Muscle of leg (tissue), 3 donors: ENCODE measurements at regions not wholly inside any gene's neighbourhood (a gene's known extent, or its start where the extent isn't known, plus 50 kb on each side); places are given as distances from the start of the nearest gene placed in this dataset.
A peak's percentile ranks its signal among the peaks of the same experiment; 100 is the strongest.

ENCODE experiments used
- DNase-seq: peaks from one replicate; pipeline ENCODE4 v3.0.0; 2013
- H3K27ac ChIP-seq: one replicate; pipeline ENCODE4 v1.5.1; 2013; ENCODE audit warnings: mild to moderate bottlenecking, low read length, control low read depth
- H3K27me3 ChIP-seq: one replicate; pipeline ENCODE4 v1.6.1; 2013; ENCODE audit warnings: low read length; ENCODE audit not compliant: control insufficient read depth, insufficient read depth
- H3K36me3 ChIP-seq: one replicate; pipeline ENCODE4 v1.6.1; 2013; ENCODE audit warnings: low read length; ENCODE audit not compliant: control insufficient read depth, insufficient read depth
- H3K4me1 ChIP-seq: one replicate; pipeline ENCODE4 v1.6.1; 2013; ENCODE audit warnings: low read length; ENCODE audit not compliant: control insufficient read depth, insufficient read depth
- H3K4me3 ChIP-seq: one replicate; pipeline ENCODE4 v1.5.1; 2013; ENCODE audit warnings: low read length, control low read depth
- H3K9me3 ChIP-seq: replicated peaks from 2 replicates; pipeline ENCODE4 v1.6.1; 2013; ENCODE audit warnings: low read depth, low read length; ENCODE audit not compliant: control insufficient read depth
- WGBS: methylation state at CpG from one replicate; pipeline ENCODE4 v1.1.5; 2013; ENCODE audit warnings: missing lambda C conversion rate; ENCODE audit not compliant: insufficient coverage; 5-methylcytosine and 5-hydroxymethylcytosine counted together

GRCh38 chr9:14560194-14560593 lies 133.0 kb downstream of the ZDHHC21 start:
- Histone ChIP-seq H3K27ac (no peak overlapping the region), H3K4me1 (peaks cover 7% of the 10 kb centered on the region), H3K9me3 (no peaks in the 10 kb centered on the region), H3K4me3 (no peak overlapping the region), H3K27me3 (no peaks in the 10 kb centered on the region), H3K36me3 (no peaks in the 10 kb centered on the region)
- no peak for DNase-seq
- whole genome bisulfite sequencing = 94% methylated on average over 2 of the region's 2 CpGs

- Histone ChIP-seq H3K4me3 (no peak overlapping the region), H3K27me3 (no peaks in the 10 kb centered on the region), H3K9me3 (no peaks in the 10 kb centered on the region), H3K36me3 (no peaks in the 10 kb centered on the region), H3K27ac (peak overlapping the region; percentile 86), H3K4me1 (peaks cover 4% of the 10 kb centered on the region)
- peak; percentile 97 for DNase-seq
- 31% methylated on average over 2 of the region's 4 CpGs for WGBS
These were observed 138.3 kb downstream of the ZDHHC21 start for GRCh38 chr9:14554886-14555285.

DNA sequence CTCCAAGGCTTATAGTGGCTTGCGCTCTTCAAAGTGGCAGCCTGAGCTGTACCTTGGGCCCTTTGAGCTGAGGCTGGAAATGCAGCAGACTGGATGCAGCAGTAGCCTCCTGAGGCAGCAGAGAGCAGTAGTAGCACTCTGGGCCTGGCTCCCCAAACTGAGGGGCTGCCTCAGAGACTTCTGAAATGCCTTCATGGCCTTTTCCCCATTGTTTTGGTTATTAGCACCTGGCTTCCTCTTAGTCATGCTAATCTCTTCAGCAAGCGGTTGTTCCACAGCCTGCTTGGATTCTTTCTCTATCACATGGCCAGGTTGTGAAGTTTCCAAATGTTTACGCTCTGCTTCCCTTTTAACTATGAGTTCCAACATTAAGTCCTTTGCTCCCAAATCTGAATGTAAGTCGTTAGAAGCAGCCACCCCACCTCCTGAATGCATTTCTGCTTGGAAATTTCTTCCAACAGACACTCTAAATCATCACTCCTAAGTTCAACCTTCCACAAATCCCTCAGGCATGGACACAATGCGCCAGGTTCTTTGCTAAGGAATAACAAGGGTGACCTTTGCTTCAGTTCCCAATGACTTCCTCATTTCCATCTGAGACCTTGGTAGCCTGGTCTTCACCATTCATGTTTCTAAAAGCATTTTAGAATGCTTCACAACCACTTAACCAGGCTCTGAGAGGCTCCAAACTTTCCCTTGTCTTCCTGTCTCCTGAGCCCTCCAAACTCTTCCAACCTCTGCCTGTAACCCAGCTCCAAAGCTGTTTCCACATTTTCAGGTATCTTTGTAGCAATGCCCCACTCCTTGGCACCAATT lies 145.8 kb downstream of the ZDHHC21 start:
- Histone ChIP-seq H3K36me3 (no peaks in the 10 kb centered on the region), H3K4me3 (no peak overlapping the region), H3K4me1 (no peaks in the 10 kb centered on the region), H3K27ac (no peak overlapping the region), H3K9me3 (no peaks in the 10 kb centered on the region), H3K27me3 (no peaks in the 10 kb centered on the region)
- no peak for DNase-seq
- WGBS = 65% methylated on average over 5 of the region's 5 CpGs

DNA sequence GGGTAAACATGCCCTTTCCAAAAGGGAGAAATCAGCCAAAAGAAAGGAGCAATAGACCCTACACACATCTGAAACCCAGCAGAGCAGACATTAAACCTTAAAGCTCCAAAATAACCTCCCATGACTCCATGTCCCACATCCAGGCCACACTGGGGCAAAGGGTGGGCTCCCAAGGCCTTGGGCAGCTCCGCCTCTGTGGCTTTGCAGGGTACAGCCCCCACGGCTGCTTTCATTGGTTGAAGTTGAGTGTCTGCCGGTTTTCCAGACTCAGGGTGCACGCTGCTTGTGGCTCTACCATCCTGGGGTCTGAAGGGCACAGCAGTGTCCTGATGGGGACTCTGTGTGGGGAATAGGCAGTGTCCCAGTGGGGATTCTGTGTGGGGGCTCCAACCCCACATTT lies 146.5 kb downstream of the ZDHHC21 start:
- no peaks in the 10 kb centered on the region for H3K36me3 ChIP-seq
- no peak overlapping the region for H3K27ac ChIP-seq
- no peaks in the 10 kb centered on the region for H3K27me3 ChIP-seq
- H3K4me1 ChIP-seq = no peaks in the 10 kb centered on the region
- no peaks in the 10 kb centered on the region for H3K9me3 ChIP-seq
- 100% methylated on average over 3 of the region's 4 CpGs for WGBS
- no peak for DNase-seq
- no peak overlapping the region for H3K4me3 ChIP-seq

- H3K36me3 ChIP-seq = no peaks in the 10 kb centered on the region
These were observed 151.2 kb downstream of the ZDHHC21 start for GRCh38 chr9:14542071-14542470.

GRCh38 chr9:14538526-14538925 lies 154.7 kb downstream of the ZDHHC21 start:
- no CpG with 5 or more reads among the region's 4 CpGs for WGBS
- Histone ChIP-seq H3K36me3 (no peaks in the 10 kb centered on the region), H3K4me3 (no peak overlapping the region), H3K4me1 (peaks cover 14% of the 10 kb centered on the region), H3K27me3 (no peaks in the 10 kb centered on the region), H3K9me3 (no peaks in the 10 kb centered on the region), H3K27ac (no peak overlapping the region)
- DNase-seq = no peak

More at GRCh38 chr9:14542071-14542470, 151.2 kb downstream of the ZDHHC21 start:
- Histone ChIP-seq H3K4me3 (no peak overlapping the region), H3K9me3 (no peaks in the 10 kb centered on the region), H3K27me3 (no peaks in the 10 kb centered on the region), H3K4me1 (no peaks in the 10 kb centered on the region), H3K27ac (no peak overlapping the region)
- 86% methylated on average over 1 of the region's 4 CpGs for WGBS
- DNase-seq = no peak

DNA sequence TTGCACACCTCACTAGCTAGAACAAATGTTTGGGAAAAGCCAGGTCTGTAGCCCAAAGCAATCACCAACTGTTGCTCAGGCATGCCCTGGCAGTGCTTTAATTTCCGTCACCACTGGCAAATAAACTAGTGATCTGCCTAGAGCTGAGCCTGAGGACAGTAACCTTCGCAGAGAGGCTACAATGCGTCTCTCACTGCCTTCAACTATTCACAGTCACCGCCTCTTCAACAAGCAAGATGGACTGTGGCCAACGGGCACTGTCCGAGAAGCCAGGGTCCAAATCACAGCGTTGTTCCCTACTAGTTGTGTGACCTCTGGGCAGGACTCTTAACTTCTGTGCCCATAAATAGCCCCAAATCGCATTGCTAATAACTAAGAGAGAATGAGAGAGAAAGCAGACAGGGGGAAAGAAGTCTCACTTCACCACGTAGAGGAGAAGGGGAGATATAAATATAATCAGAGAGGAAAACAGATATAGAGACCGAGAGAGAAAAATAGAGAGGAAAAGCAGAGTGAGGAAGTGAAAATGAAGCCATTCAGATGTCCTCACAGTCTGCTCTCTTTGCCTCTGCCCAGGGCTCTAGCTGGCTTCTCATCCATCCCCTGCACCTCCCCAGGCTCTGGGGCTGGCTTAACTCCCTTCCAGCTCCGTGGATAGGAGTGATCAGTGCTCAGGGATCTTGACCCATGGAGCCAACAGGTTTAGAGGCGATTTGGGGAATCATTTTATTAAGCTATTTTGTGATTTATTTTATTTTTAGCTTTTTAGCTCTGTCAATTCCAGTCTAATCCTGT lies 157.9 kb downstream of the ZDHHC21 start:
- no peaks in the 10 kb centered on the region for H3K9me3 ChIP-seq
- no peak overlapping the region for H3K4me3 ChIP-seq
- WGBS = 59% methylated on average over 3 of the region's 12 CpGs
- no peak overlapping the region for H3K27ac ChIP-seq
- no peak for DNase-seq
- H3K27me3 ChIP-seq = no peaks in the 10 kb centered on the region
- H3K36me3 ChIP-seq = no peaks in the 10 kb centered on the region
- peaks cover 25% of the 10 kb centered on the region for H3K4me1 ChIP-seq

- no peak overlapping the region for H3K27ac ChIP-seq
These were observed 159.2 kb downstream of the ZDHHC21 start for GRCh38 chr9:14533867-14534640.

DNA sequence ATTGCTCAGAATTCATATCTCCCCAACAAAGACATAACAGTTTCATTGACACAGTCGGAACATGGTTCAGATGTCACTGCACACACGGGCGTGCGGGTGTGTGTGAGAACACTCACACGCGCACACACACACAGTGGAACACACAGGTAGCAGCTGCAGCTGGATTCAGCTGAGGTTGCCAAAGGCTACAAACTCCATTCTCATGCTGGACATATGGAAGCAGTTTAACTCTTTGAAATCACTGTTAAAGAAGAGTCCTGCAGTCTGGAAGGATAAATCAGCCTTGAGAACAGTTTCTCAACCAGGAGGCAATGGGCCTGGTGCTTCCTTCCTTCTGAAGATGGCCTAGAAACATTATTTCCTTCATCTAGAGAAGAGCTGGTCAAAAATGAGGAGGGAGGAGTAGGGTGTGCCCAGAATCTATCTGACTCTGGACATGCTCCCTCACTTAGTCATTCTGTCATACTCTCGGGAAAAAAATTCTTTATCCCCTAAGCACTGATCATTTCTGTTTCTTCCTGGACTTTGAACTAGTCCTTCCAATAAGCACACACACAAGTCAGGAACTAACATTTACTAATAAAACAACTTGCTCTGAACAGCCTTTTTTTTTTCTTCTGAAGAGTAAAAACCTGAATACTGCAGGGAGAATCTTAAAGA lies 160.6 kb downstream of the ZDHHC21 start:
- Histone ChIP-seq H3K36me3 (no peaks in the 10 kb centered on the region), H3K4me1 (peaks cover 25% of the 10 kb centered on the region), H3K27ac (peak overlapping the region; percentile 13), H3K27me3 (no peaks in the 10 kb centered on the region), H3K4me3 (no peak overlapping the region), H3K9me3 (no peaks in the 10 kb centered on the region)
- DNase-seq = peak; percentile 50
- WGBS = 30% methylated on average over 4 of the region's 7 CpGs

More at GRCh38 chr9:14533867-14534640, 159.2 kb downstream of the ZDHHC21 start:
- H3K27me3 ChIP-seq = no peaks in the 10 kb centered on the region
- H3K36me3 ChIP-seq = no peaks in the 10 kb centered on the region
- peak; percentile 26 for DNase-seq
- H3K4me3 ChIP-seq = no peak overlapping the region
- H3K9me3 ChIP-seq = no peaks in the 10 kb centered on the region
- WGBS = 51% methylated on average over 14 of the region's 20 CpGs
- peaks cover 25% of the 10 kb centered on the region for H3K4me1 ChIP-seq
